GM23248 (cell line): ENCODE measurements at regions not wholly inside any gene's neighbourhood (a gene's known extent, or its start where the extent isn't known, plus 50 kb on each side); places are given as distances from the start of the nearest gene placed in this dataset.

Experiments used
- EZH2 ChIP-seq: fragments of 200-600 bp; sonication (generic); IDR thresholded peaks from 2 replicates; pipeline ENCODE4 v1.6.1; 2018; ENCODE audit warnings: antibody characterized with exemption, mild to moderate bottlenecking; ENCODE audit not compliant: insufficient read depth, poor library complexity, severe bottlenecking
- EZH2phosphoT487 ChIP-seq: fragments of 200-600 bp; sonication (generic); IDR thresholded peaks from 2 replicates; pipeline ENCODE4 v1.6.1; 2018; ENCODE audit warnings: antibody characterized with exemption, moderate library complexity, mild to moderate bottlenecking, low read depth; ENCODE audit not compliant: insufficient read depth

GRCh38 chr3:67819447-67819846 lies 165.0 kb upstream of the SUCLG2 start:
- no peak for TF ChIP-seq EZH2
- no peak for TF ChIP-seq EZH2phosphoT487
